ENCODE measurements at regions not wholly inside any gene's neighbourhood (a gene's known extent, or its start where the extent isn't known, plus 50 kb on each side); places are given as distances from the start of the nearest gene placed in this dataset.
"Not testable (repeated sequence)": the region's sequence is repeated elsewhere in the genome, so short reads cannot be mapped to it uniquely, and the experiment has no call there.

DNA sequence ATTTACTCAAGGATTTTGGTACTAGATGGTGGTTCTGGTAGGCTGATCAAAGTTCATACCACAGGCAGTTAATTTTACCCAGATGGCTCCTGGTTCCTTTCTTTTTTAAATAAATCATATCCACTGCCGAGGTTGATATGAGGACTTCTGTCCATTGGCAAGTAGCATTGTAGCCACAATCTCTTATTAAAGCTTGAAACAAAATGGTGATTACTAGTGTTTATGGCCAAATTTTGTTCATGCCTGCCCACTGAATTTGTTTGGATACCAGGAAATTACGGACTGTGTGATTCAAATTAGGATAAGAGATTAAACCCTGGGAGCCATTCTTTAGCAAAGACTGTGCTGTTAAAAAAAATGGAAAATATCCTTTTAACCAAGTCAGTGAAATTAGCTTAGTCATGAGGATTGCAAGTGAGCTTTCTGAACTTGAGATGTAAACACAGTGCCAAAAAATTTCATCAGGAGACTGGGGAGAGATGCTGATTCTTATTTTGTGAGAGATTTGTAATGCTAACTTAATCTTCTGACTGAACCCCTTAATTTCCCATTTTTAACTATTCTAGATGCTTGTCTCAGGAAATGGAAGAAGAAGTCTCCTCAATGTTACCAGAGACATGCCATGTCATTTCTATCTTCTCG is 893.5 kb upstream of the ADAMTS5 start:
- DNase-seq (ENCODE audit: extremely low read depth in 1 of 2, low read depth in 1 of 2) = not testable (repeated sequence)

DNA sequence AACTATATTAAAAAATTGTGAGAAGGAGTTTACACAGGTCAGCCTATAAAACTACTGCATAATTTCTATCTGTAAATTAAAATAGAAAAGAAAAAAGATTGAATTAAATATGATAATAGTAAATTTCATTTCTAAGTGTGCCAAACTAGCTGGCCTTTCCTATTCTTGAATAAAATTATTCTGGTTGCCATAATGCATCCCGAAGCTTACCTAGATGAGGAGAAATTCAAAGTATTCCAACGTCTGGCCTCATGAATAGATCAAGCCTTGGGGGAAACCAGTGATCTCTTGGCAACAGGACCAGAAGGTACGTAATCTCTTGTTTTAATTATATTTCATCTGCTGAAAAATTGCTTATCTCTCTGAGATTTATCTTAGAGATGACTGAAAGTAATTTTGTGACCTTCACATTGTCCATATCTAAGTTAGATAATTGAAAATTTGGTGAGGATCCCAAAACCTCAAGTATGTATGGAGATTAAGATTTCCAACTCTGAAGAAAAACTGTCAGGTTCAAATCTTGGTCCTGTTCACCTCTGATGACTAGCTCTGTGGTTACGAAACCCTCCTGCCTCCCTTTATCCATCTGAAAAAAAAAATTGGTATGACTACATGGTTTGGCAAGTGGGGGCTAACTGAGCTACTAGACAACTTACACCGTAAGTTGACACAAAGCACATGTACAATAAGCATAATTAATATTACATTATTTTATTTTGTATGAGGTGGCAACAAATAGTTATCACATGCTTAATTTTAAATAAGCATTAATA is 891.4 kb upstream of the ADAMTS5 start:
- not testable (repeated sequence) for DNase-seq (ENCODE audit: extremely low read depth in 1 of 2, low read depth in 1 of 2)

GRCh38 chr21:27856988-27857387 is 890.1 kb upstream of the ADAMTS5 start:
- not testable (repeated sequence) for DNase-seq (ENCODE audit: extremely low read depth in 1 of 2, low read depth in 1 of 2)

- DNase-seq (ENCODE audit: extremely low read depth in 1 of 2, low read depth in 1 of 2) = no peak
These were observed 874.3 kb upstream of the ADAMTS5 start for GRCh38 chr21:27841084-27841672.

GRCh38 chr21:27840262-27840661 is 873.4 kb upstream of the ADAMTS5 start:
- no peak for DNase-seq (ENCODE audit: extremely low read depth in 1 of 2, low read depth in 1 of 2)

GRCh38 chr21:27839512-27840115 is 872.7 kb upstream of the ADAMTS5 start:
- DNase-seq (ENCODE audit: extremely low read depth in 1 of 2, low read depth in 1 of 2) = no peak

DNA sequence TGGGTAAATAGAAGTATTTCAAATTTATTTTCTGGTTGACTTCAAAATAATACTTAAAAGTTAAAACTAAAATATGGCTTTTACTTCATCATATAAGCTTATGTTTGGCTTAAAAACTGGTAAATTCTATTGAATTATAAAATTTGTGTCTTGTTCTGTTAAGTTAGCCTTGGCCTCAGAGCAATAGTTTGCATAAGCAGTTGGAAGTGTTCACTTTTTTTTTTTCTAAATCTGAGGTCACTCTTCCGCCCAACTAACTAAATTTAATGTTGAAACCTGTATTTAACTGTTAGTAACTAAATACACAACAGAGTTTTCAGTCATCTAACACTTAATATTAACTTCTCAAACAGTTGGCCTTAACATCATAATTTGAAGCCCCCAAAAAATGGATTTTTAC is 871.7 kb upstream of the ADAMTS5 start:
- no peak for DNase-seq (ENCODE audit: extremely low read depth in 1 of 2, low read depth in 1 of 2)

DNA sequence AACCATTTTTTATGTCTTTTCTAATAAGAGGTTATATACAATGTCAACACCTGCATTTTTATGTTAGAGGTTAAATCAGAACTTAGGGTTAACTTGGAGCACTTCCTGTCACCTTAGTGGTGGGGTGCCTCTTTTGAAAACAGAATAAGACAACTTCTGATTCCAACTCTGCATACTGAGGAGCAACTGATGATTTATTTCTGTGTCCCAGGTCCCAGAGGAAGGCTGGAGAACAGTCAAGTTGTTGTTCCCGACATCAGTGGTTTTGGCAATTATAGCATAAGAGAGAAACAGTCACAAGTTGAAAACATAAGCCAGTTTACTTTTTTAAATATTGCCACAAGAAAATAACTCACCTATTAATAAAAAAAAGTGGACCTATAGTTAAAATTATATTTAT is 871.0 kb upstream of the ADAMTS5 start:
- no peak for DNase-seq (ENCODE audit: extremely low read depth in 1 of 2, low read depth in 1 of 2)

DNA sequence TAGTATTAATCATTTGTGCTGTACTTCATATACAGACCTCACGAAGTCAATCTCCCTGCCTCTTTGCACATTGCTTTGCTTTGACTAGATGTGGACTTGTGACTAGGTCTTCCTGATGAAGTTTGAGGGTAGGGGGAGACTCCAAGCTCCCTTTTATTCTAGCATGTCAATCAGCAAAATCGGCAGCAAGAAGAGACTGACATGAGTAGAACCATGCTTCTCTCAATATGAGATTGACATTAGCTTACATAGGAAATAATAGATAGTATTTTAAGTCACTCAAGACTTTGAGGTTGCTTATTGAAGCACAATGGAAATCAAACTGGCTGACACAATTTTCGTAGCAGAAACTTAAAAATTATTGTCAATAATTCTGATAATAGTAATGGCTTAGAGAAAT is 866.4 kb upstream of the ADAMTS5 start:
- no peak for DNase-seq (ENCODE audit: extremely low read depth in 1 of 2, low read depth in 1 of 2)

DNA sequence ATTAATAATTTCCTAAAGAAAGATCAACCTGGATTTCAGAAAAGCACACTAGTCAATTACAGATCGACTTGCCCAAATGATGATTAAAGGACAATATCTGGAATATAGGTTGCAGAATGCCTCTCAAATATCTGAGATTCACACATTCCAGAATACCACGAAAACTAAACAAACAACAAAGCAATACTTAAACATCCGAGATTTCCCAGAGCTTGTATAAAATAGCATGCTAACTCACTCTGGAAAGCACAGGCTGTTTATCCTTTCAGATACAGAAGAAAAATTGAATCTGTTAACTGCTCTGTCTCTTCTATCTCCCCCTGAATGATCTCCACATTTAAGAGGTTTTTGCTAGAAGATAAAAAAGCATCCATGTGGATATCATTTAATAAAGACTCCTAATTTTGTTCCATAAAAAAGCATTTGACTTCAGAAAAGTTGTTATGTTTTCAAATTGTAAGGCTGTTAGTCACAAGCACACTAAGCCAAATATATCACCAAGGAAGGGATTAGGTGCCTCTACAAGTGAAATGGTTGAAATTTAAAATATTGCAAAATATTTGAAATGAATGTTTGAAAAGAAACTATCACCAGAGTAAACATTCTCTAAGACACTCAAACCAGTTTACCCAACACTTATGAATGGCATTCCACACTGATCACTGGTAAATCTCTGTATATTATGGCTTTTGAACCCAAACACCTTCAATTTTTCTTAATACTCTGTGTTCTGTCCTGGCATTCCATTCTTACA is 865.1 kb upstream of the ADAMTS5 start:
- DNase-seq (ENCODE audit: extremely low read depth in 1 of 2, low read depth in 1 of 2) = no peak

GRCh38 chr21:27831177-27831576 is 864.3 kb upstream of the ADAMTS5 start:
- no peak for DNase-seq (ENCODE audit: extremely low read depth in 1 of 2, low read depth in 1 of 2)

DNA sequence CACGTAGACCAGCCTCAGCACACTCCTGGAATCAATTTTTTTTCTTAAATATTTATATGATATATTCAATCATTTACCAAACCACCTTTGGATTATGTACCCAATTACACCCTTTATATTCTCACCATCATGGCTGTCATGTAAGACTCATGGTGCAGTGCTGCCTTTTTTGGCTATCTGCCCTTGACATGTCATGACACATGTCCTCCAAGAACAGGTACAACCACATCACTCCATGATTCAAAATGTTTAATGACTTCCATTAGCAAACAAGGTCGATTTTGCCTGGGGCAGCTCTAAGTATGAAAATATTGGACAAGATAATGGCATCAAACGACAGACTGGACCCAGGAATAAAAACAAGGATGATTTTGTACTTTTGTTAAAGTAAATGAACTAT is 861.1 kb upstream of the ADAMTS5 start:
- no peak for DNase-seq (ENCODE audit: extremely low read depth in 1 of 2, low read depth in 1 of 2)

DNA sequence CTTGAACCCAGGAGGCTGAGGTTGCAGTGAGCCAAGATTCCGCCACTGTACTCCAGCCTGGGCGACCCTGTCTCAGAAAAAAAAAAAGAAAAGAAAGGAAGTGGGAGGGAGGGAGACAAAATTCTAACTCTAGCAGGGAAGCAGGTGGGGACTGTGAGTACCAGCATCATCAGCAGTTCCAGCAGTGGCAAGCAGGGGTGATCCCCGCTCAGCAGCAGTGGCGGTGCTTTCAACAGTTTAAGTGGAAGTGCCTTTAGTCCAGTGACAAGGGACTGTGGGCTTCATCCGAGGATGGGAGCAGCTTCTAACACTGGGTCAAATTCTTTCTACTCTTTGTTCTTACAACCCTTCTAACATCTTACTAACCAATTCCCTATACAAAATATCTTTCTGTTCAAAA is 858.1 kb upstream of the ADAMTS5 start:
- DNase-seq (ENCODE audit: extremely low read depth in 1 of 2, low read depth in 1 of 2) = no peak

DNA sequence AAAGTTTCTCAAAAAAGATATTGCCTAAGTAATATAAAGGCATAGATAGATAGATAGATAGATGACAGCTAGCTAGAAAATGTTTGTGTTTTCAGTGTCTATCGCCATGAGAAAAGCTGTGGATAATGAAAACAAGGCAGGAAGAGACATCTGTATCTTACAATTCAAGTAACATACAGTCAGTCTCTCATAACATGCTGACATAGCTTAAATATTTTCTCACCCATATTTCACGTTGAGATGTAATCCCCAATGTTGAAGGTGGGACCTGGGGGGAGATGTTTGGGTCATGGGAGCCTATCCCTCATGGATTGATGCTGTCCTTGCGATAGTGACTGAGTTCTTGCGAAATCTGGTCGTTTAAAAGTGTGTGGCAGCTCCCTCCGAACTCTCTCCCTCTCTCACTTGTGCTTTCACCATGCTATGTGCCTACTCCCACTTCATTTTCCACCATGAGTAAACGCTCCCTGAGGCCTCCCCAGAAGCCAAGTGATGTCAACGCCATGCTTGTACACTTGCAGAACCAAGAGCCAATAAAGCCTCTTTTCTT is 856.8 kb upstream of the ADAMTS5 start:
- no peak for DNase-seq (ENCODE audit: extremely low read depth in 1 of 2, low read depth in 1 of 2)

DNA sequence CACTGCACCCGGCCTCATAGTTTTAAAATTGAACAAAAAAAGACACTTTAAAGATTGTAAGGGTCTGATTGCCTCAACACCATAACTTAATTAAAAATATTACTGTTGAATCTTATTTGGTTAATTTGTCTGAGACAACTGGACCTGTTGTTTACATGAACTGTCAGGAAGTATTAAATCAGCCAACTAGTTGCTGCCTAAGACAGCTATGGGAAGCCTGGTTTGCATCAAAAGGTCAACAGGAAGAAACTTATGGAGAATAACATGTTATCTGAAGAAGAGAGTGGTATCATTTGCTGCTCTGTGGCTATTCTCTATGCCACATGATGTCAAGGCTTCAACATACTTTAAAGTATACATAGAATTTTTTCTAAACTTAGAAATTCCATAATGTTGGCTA is 853.5 kb upstream of the ADAMTS5 start:
- DNase-seq (ENCODE audit: extremely low read depth in 1 of 2, low read depth in 1 of 2) = no peak

GRCh38 chr21:27819299-27819698 is 852.4 kb upstream of the ADAMTS5 start:
- no peak for DNase-seq (ENCODE audit: extremely low read depth in 1 of 2, low read depth in 1 of 2)

- no peak for DNase-seq (ENCODE audit: extremely low read depth in 1 of 2, low read depth in 1 of 2)
These were observed 852.0 kb upstream of the ADAMTS5 start for GRCh38 chr21:27818847-27819246.

DNA sequence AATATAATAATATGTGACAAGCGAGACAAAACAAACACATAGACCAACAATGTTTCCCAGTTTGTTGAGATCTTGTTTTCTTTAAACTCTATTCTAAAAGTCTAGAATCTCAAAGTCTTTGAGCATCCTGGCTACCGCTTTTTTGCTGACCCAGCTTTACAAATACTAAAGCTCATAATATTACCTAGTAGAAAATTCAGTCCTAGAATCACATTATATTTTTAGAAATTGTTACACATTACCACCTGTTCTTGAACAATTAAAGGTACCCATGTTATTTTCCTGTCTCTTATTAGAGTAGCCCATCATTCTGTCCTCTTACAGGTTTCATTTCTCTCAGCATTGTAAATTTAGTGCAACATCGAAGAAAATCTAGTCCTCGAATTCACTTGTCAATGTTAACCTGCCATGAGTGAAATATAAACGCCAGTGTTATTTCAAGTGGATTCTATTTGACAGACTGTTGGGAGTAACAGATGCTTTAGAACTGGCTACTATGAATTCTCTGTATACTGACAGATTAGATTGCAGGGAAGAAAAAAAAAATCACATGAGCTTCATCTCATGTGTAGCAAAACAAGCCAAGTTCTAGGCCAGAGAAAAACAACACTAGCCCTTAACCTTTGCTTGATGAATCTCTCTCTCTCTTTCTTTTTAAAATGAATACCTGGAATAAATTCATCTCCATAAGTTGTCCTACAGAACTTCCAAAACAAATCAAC is 851.2 kb upstream of the ADAMTS5 start:
- no peak for DNase-seq (ENCODE audit: extremely low read depth in 1 of 2, low read depth in 1 of 2)

DNA sequence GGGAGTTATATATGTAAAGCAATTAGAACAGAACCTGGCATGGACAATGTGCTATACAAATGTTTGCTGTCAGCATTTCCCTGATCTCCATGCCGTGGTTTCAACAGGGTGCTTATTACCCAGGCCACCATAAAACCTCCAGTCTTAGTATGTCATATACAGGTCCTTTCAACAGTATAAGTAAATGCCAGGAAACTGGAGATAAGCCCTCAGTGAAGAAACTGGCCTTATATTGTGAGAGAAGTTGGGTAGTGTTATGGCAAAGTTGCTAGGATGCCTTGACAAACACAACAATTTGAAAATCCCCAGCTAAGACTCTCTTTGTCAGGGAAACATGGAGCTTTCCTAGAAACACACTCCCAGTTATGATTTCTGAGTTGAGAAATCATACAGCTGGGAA is 850.2 kb upstream of the ADAMTS5 start:
- no peak for DNase-seq (ENCODE audit: extremely low read depth in 1 of 2, low read depth in 1 of 2)

- DNase-seq (ENCODE audit: extremely low read depth in 1 of 2, low read depth in 1 of 2) = no peak
These were observed 849.4 kb upstream of the ADAMTS5 start for GRCh38 chr21:27816301-27816700.
